GM12878 (cell line): ENCODE measurements at regions not wholly inside any gene's neighbourhood (a gene's known extent, or its start where the extent isn't known, plus 50 kb on each side); places are given as distances from the start of the nearest gene placed in this dataset.
"Not testable (repeated sequence)": the region's sequence is repeated elsewhere in the genome, so short reads cannot be mapped to it uniquely, and the experiment has no call there.

Experiments
- ATAC-seq: fragments of 200-7000 bp; cut with Tn5 transposase; 3 replicates; pipeline ENCODE4 v1.9.1; 2020; ENCODE audit warnings: mild to moderate bottlenecking, moderate library complexity
- BruUV-seq: library from RNA; stranded (reverse); fragments of 400-500 nt; replicated peaks from 2 replicates; lab custom pipeline; 2021; lab: Mats Ljungman, UMichigan
- CTCF ChIA-PET: fragments of 300-600 bp; sonication (Branson Sonifier 250); formaldehyde crosslinking; extraction: SDS; loops from one replicate; lab custom pipeline; 2021; ENCODE audit warnings: inconsistent platforms; lab: Yijun Ruan, JAX
- POLR2A ChIA-PET: fragments of 350-600 bp; formaldehyde crosslinking; extraction: SDS; loops from one replicate; lab custom pipeline; 2021; ENCODE audit warnings: inconsistent platforms; lab: Charles Lee
- RAD21 ChIA-PET: fragments of 300-600 bp; sonication (Branson Sonifier 250); formaldehyde crosslinking; loops from one replicate; lab custom pipeline; 2023; ENCODE audit warnings: antibody characterized with exemption; ENCODE audit not compliant: unreplicated experiment; lab: Charles Lee
- SMC1A ChIA-PET: fragments of 300-600 bp; sonication (Branson Sonifier 250); formaldehyde crosslinking; loops from one replicate; lab custom pipeline; 2023; ENCODE audit not compliant: unreplicated experiment, uncharacterized antibody; lab: Charles Lee
- DNase-seq: peaks from one replicate; pipeline ENCODE4 v3.0.0-alpha.2; 2011; ENCODE audit warnings: low read depth, low spot score
- FAIRE-seq: peaks from 3 replicates; lab custom pipeline; 2011; peaks lifted over from hg19 to GRCh38; lab: Jason Lieb, UNC
- H2AFZ ChIP-seq: 2 replicates; pipeline ENCODE4 v1.6.0; 2011; ENCODE audit warnings: low read depth, low read length, control low read depth; ENCODE audit not compliant: control insufficient read depth
- H3K27ac ChIP-seq: 2 replicates; pipeline ENCODE4 v1.5.1; 2011; ENCODE audit warnings: control low read depth; ENCODE audit not compliant: control insufficient read depth, insufficient read depth
- H3K27me3 ChIP-seq, 2 experiments: replicated peaks in 1 of 2; 2 replicates each; pipeline versions ENCODE4 v1.6.0 to v1.6.1; 2011; ENCODE audit warnings: low read length in 1 of 2; ENCODE audit not compliant: control insufficient read depth in 2 of 2, insufficient read depth in 2 of 2
- H3K36me3 ChIP-seq, 2 experiments: 2 replicates each; pipeline ENCODE4 v1.5.1; 2011; ENCODE audit warnings: low read length in 1 of 2; ENCODE audit not compliant: control insufficient read depth in 2 of 2, insufficient read depth in 2 of 2
- H3K4me1 ChIP-seq: 2 replicates; pipeline ENCODE4 v1.6.1; 2011; ENCODE audit warnings: mild to moderate bottlenecking, low read length, moderate library complexity, mixed read lengths; ENCODE audit not compliant: control insufficient read depth, insufficient read depth
- H3K4me2 ChIP-seq: 2 replicates; pipeline ENCODE4 v1.6.0; 2011; ENCODE audit warnings: control low read depth; ENCODE audit not compliant: control insufficient read depth, insufficient read depth
- H3K4me3 ChIP-seq: fragments of 200-600 bp; sonication (generic); 2 replicates; pipeline ENCODE4 v1.5.1; 2016
- H3K79me2 ChIP-seq: 2 replicates; pipeline ENCODE4 v1.6.0; 2011; ENCODE audit warnings: low read length; ENCODE audit not compliant: control insufficient read depth, insufficient read depth
- H3K9ac ChIP-seq: 2 replicates; pipeline ENCODE4 v1.8.0; 2011; ENCODE audit warnings: low read length, control low read depth, mixed read lengths; ENCODE audit not compliant: control insufficient read depth, insufficient read depth
- H3K9me3 ChIP-seq: replicated peaks from 3 replicates; pipeline ENCODE4 v1.5.1; 2011; ENCODE audit warnings: mild to moderate bottlenecking, low read length; ENCODE audit not compliant: control insufficient read depth, insufficient read depth
- H4K20me1 ChIP-seq: 2 replicates; pipeline ENCODE4 v1.6.0; 2011; ENCODE audit not compliant: control insufficient read depth, insufficient read depth
- CHD2 ChIP-seq: IDR thresholded peaks from 2 replicates; pipeline ENCODE4 v1.6.1; 2011; ENCODE audit warnings: low read depth, low read length, improper control_type of control experiment, borderline replicate concordance
- EP300 ChIP-seq, 2 experiments: fragments of 150-350 bp in 1 of 2; IDR thresholded peaks; 2 replicates each; pipeline ENCODE4 v1.6.1; 2011 to 2012; ENCODE audit warnings: low read depth in 2 of 2, low read length in 2 of 2, borderline replicate concordance in 1 of 2, improper control_type of control experiment in 1 of 2, inconsistent platforms in 1 of 2; ENCODE audit not compliant: control insufficient read depth in 1 of 2
- POU2F2 ChIP-seq: IDR thresholded peaks from 3 replicates; pipeline ENCODE4 v1.6.1; 2011; ENCODE audit warnings: low read depth, mild to moderate bottlenecking, low read length, borderline replicate concordance
- RFX5 ChIP-seq: IDR thresholded peaks from 2 replicates; pipeline ENCODE4 v1.6.1; 2011; ENCODE audit warnings: low read depth, low read length, improper control_type of control experiment
- RUNX3 ChIP-seq: IDR thresholded peaks from 2 replicates; pipeline ENCODE4 v1.6.1; 2012; ENCODE audit warnings: low read length, inconsistent platforms
- ZNF384 ChIP-seq: IDR thresholded peaks from 2 replicates; pipeline ENCODE4 v1.6.1; 2012; ENCODE audit warnings: low read depth, mild to moderate bottlenecking, low read length, improper control_type of control experiment, borderline replicate concordance
- ZNF622 ChIP-seq: fragments of 450-650 bp; IDR thresholded peaks from 2 replicates; pipeline ENCODE4 v1.6.1; 2017; ENCODE audit warnings: mild to moderate bottlenecking, inconsistent platforms
- WGBS: methylation state at CpG from one replicate; pipeline ENCODE4 v1.1.6; 2016; ENCODE audit warnings: low lambda C conversion rate; ENCODE audit not compliant: insufficient replicate concordance, insufficient coverage; ENCODE audit errors: missing lambda C conversion rate; 5-methylcytosine and 5-hydroxymethylcytosine counted together
- in situ Hi-C: fragments of 300-500 bp; cut with MboI; formaldehyde crosslinking; loops from 9 replicates; pipeline ENCODE4 v1.14.3; 2018; ENCODE audit warnings: mixed read lengths
- intact Hi-C: fragments of 100-400 bp; cut with micrococcal nuclease; formaldehyde crosslinking; loops from one replicate; pipeline ENCODE4 v1.14.2; 2022; ENCODE audit not compliant: unreplicated experiment
- TF ChIP-seq, protein P1 (sequence below): fragments of 450-650 bp; IDR thresholded peaks from 2 replicates; pipeline ENCODE4 v1.6.1; 2017; ENCODE audit warnings: low read depth, mild to moderate bottlenecking, moderate library complexity
- TF ChIP-seq, protein P2 (sequence below): fragments of 450-650 bp; IDR thresholded peaks from 2 replicates; pipeline ENCODE4 v1.6.1; 2017; ENCODE audit warnings: mild to moderate bottlenecking, moderate library complexity
- TF ChIP-seq, protein P3 (sequence below): fragments of 450-650 bp; IDR thresholded peaks from 2 replicates; pipeline ENCODE4 v1.6.1; 2016; ENCODE audit warnings: mild to moderate bottlenecking

DNA sequence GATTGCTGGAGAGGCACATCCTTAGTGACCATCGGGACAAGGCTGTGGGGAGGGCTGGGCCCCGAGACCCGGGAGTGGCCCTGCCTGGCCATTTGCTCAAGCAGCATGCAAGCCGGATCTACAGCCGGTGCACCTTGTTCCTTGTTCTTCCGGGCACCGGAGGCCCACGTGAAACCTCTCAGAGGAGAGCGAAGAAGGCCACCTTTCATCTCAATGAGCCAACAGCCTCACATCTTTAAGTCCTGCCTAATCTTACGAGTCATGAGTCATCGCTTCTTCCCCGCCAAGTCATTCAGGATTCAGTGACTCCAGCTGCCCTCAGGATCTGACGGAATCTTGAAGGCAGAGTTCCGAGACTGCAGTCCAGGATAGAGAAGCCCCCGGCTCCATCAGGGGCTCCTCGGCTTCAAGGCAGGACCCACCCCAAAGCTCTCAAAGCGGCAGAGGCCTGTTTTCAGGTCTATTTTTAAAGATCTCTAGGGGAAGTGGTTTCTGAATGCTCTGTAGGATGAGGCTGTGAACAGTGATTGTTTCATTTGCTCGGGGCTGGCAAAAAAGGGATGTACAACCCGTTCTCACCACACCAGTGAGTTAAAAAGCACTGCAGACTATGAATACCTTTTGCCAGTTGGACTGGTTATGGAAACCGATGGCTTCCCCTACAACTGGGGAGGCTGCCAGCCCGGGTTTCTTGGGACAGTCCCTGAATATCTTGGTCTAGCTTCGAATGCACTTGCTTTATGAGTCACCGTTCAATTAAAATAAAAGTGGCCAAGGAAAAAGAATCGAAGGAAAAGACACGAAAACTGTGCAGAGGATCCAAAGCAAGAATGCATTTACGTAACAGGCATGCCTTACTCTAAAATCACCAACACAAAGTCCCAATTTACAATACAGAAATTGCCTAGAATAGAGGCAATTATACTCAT lies 57.2 kb upstream of the ECHDC3 start (continued):
- TF ChIP-seq POU2F2: peak; percentile 36; the same call in 1 of the 3 replicates
- TF ChIP-seq ZNF622: no peak
- TF ChIP-seq, protein P1, sequence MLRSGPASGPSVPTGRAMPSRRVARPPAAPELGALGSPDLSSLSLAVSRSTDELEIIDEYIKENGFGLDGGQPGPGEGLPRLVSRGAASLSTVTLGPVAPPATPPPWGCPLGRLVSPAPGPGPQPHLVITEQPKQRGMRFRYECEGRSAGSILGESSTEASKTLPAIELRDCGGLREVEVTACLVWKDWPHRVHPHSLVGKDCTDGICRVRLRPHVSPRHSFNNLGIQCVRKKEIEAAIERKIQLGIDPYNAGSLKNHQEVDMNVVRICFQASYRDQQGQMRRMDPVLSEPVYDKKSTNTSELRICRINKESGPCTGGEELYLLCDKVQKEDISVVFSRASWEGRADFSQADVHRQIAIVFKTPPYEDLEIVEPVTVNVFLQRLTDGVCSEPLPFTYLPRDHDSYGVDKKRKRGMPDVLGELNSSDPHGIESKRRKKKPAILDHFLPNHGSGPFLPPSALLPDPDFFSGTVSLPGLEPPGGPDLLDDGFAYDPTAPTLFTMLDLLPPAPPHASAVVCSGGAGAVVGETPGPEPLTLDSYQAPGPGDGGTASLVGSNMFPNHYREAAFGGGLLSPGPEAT: peak; percentile 86
- TF ChIP-seq RFX5: no peak
- TF ChIP-seq CHD2: 0 out of 2 replicates have a peak, but pooled peaks have one; percentile 19

DNA sequence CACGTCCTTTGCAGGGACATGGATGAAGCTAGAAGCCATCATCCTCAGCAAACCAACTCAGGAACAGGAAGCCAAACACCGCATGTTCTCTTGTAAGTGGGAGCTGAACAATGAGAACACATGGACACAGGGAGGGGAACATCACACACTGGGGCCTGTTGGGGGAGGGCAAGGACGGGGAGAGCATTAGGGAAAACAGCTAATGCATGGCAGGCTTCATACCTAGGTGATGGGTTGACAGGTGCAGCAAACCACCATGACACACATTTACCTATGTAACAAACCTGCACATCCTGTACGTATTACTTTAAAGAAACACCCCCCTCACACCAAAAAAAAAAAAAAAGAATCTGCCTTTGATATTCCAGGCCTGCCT lies 57.9 kb upstream of the ECHDC3 start:
- not testable (repeated sequence) for H3K36me3 ChIP-seq, H3K27me3 ChIP-seq, DNase-seq, H3K9me3 ChIP-seq, H4K20me1 ChIP-seq, BruUV-seq, FAIRE-seq
- peak overlapping the region; percentile 97 for H3K4me2 ChIP-seq
- peak; percentile 27 for ATAC-seq
- H3K79me2 ChIP-seq: peaks cover 19% of the 10 kb centered on the region
- ChIA-PET SMC1A (interaction anchor here (0.6 to 6.9 kb wide), 12 partner anchors 11 to 260 kb away, joined by 3 to 57 read pairs (median 6); no protein-coding TSS in a partner anchor), CTCF (interaction anchor here (0.7 to 2.8 kb wide), 5 partner anchors 15 to 169 kb away, joined by 3 to 17 read pairs (median 3); no protein-coding TSS in a partner anchor), POLR2A (interaction anchor here (0.6 to 2.0 kb wide), 6 partner anchors 14 to 188 kb away, joined by 3 to 5 read pairs (median 4); no protein-coding TSS in a partner anchor), RAD21 (interaction anchor here (1.0 to 3.5 kb wide), 7 partner anchors 15 to 169 kb away, joined by 3 to 32 read pairs (median 8); no protein-coding TSS in a partner anchor)
- H3K27ac ChIP-seq: peak overlapping the region; percentile 100
- peak overlapping the region; percentile 31; the same call in 1 of the 2 replicates for H2AFZ ChIP-seq
- WGBS: 0% methylated on average over 4 of the region's 4 CpGs
- peak overlapping the region; percentile 98 for H3K9ac ChIP-seq
- in situ Hi-C loops (loop anchor here (10.0 kb wide), 1 partner anchor 510 kb away; no protein-coding TSS in a partner anchor), intact Hi-C loops (loop anchor here (2.0 to 10.0 kb wide), 4 partner anchors 52 to 510 kb away; no protein-coding TSS in a partner anchor)
- H3K4me3 ChIP-seq: peak overlapping the region; percentile 58
- H3K4me1 ChIP-seq: peaks cover 51% of the 10 kb centered on the region
- TF ChIP-seq, protein P2, sequence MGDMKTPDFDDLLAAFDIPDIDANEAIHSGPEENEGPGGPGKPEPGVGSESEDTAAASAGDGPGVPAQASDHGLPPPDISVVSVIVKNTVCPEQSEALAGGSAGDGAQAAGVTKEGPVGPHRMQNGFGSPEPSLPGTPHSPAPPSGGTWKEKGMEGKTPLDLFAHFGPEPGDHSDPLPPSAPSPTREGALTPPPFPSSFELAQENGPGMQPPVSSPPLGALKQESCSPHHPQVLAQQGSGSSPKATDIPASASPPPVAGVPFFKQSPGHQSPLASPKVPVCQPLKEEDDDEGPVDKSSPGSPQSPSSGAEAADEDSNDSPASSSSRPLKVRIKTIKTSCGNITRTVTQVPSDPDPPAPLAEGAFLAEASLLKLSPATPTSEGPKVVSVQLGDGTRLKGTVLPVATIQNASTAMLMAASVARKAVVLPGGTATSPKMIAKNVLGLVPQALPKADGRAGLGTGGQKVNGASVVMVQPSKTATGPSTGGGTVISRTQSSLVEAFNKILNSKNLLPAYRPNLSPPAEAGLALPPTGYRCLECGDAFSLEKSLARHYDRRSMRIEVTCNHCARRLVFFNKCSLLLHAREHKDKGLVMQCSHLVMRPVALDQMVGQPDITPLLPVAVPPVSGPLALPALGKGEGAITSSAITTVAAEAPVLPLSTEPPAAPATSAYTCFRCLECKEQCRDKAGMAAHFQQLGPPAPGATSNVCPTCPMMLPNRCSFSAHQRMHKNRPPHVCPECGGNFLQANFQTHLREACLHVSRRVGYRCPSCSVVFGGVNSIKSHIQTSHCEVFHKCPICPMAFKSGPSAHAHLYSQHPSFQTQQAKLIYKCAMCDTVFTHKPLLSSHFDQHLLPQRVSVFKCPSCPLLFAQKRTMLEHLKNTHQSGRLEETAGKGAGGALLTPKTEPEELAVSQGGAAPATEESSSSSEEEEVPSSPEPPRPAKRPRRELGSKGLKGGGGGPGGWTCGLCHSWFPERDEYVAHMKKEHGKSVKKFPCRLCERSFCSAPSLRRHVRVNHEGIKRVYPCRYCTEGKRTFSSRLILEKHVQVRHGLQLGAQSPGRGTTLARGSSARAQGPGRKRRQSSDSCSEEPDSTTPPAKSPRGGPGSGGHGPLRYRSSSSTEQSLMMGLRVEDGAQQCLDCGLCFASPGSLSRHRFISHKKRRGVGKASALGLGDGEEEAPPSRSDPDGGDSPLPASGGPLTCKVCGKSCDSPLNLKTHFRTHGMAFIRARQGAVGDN: 0 out of 2 replicates have a peak, but pooled peaks have one; percentile 20
- peak; percentile 14; the same call in 1 of the 2 replicates for TF ChIP-seq RUNX3
- 0 out of 4 replicates have a peak, but pooled peaks of 1 of the 2 experiments have one; percentile 29 for TF ChIP-seq EP300 (IDR thresholded peaks at IDR 0.05; ENCODE audit: borderline replicate concordance in 1 of 2, control insufficient read depth in 1 of 2, low read depth in 2 of 2, low read length in 2 of 2)
- TF ChIP-seq, protein P3, sequence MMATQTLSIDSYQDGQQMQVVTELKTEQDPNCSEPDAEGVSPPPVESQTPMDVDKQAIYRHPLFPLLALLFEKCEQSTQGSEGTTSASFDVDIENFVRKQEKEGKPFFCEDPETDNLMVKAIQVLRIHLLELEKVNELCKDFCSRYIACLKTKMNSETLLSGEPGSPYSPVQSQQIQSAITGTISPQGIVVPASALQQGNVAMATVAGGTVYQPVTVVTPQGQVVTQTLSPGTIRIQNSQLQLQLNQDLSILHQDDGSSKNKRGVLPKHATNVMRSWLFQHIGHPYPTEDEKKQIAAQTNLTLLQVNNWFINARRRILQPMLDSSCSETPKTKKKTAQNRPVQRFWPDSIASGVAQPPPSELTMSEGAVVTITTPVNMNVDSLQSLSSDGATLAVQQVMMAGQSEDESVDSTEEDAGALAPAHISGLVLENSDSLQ: 0 out of 2 replicates have a peak, but pooled peaks have one; percentile 32
- TF ChIP-seq ZNF384: 0 out of 2 replicates have a peak, but pooled peaks have one; percentile 40
